HG02571 (cell line): ENCODE measurements at regions not wholly inside any gene's neighbourhood (a gene's known extent, or its start where the extent isn't known, plus 50 kb on each side); places are given as distances from the start of the nearest gene placed in this dataset.

ENCODE experiments used
- ATAC-seq: cut with Tn5 transposase; IDR thresholded peaks from one replicate; pipeline ENCODE4 v1.9.1; 2021; ENCODE audit warnings: mild to moderate bottlenecking, moderate library complexity; ENCODE audit not compliant: unreplicated experiment

GRCh38 chr6:165804331-165805066, 141.5 kb upstream of the PDE10A start:
- ATAC-seq = no peak

GRCh38 chr6:165800337-165800736, 137.3 kb upstream of the PDE10A start:
- no peak for ATAC-seq

- ATAC-seq = no peak
Observed at GRCh38 chr6:165799391-165800153, 136.5 kb upstream of the PDE10A start.

GRCh38 chr6:165798991-165799390, 135.9 kb upstream of the PDE10A start:
- no peak for ATAC-seq

GRCh38 chr6:165794179-165794601, 131.1 kb upstream of the PDE10A start:
- ATAC-seq = no peak

- ATAC-seq = no peak
Observed at GRCh38 chr6:165793287-165793825, 130.3 kb upstream of the PDE10A start.

- no peak for ATAC-seq
Observed at GRCh38 chr6:165791876-165792437, 128.9 kb upstream of the PDE10A start.

- no peak for ATAC-seq
Observed at GRCh38 chr6:165791306-165791705, 128.3 kb upstream of the PDE10A start.

- ATAC-seq = no peak
Observed at GRCh38 chr6:165782812-165783211, 119.8 kb upstream of the PDE10A start.

GRCh38 chr6:165782134-165782533, 119.1 kb upstream of the PDE10A start:
- ATAC-seq = no peak

GRCh38 chr6:165777680-165778079, 114.6 kb upstream of the PDE10A start:
- ATAC-seq = no peak

- ATAC-seq = no peak
Observed at GRCh38 chr6:165776691-165777090, 113.7 kb upstream of the PDE10A start.

- ATAC-seq = no peak
Observed at GRCh38 chr6:165775721-165776120, 112.7 kb upstream of the PDE10A start.

GRCh38 chr6:165774903-165775601, 112.0 kb upstream of the PDE10A start:
- ATAC-seq = no peak

GRCh38 chr6:165770397-165771082, 107.5 kb upstream of the PDE10A start:
- no peak for ATAC-seq

- ATAC-seq = no peak
Observed at GRCh38 chr6:165769884-165770283, 106.8 kb upstream of the PDE10A start.

- no peak for ATAC-seq
Observed at GRCh38 chr6:165769401-165769800, 106.4 kb upstream of the PDE10A start.

- ATAC-seq = no peak
Observed at GRCh38 chr6:165768961-165769360, 105.9 kb upstream of the PDE10A start.

- no peak for ATAC-seq
Observed at GRCh38 chr6:165767228-165767627, 104.2 kb upstream of the PDE10A start.

- no peak for ATAC-seq
Observed at GRCh38 chr6:165766457-165766856, 103.4 kb upstream of the PDE10A start.

- no peak for ATAC-seq
Observed at GRCh38 chr6:165766026-165766425, 103.0 kb upstream of the PDE10A start.
